NB4 (cell line): ENCODE measurements at regions not wholly inside any gene's neighbourhood (a gene's known extent, or its start where the extent isn't known, plus 50 kb on each side); places are given as distances from the start of the nearest gene placed in this dataset.

ENCODE experiments used
- DNase-seq: peaks from one replicate; pipeline ENCODE4 v3.0.0; 2010; ENCODE audit warnings: low read depth
- H3K4me3 ChIP-seq: one replicate; pipeline ENCODE4 v1.5.1; 2011; ENCODE audit warnings: mild to moderate bottlenecking, low read depth, low read length, moderate library complexity
- MYC ChIP-seq: IDR thresholded peaks from 2 replicates; pipeline ENCODE4 v1.6.1; 2011; ENCODE audit warnings: low read depth, low read length
- POLR2A ChIP-seq: IDR thresholded peaks from 2 replicates; pipeline ENCODE4 v1.6.1; 2011; ENCODE audit warnings: mild to moderate bottlenecking; ENCODE audit not compliant: insufficient read length; ENCODE audit errors: extremely low read depth
- TF ChIP-seq, protein P1 (sequence below): IDR thresholded peaks from 2 replicates; pipeline ENCODE4 v1.6.1; 2011; ENCODE audit warnings: low read depth, low read length
- TF ChIP-seq, protein P2 (sequence below): IDR thresholded peaks from one replicate; pipeline ENCODE4 v1.5.1; 2012; ENCODE audit warnings: low read depth, low read length

DNA sequence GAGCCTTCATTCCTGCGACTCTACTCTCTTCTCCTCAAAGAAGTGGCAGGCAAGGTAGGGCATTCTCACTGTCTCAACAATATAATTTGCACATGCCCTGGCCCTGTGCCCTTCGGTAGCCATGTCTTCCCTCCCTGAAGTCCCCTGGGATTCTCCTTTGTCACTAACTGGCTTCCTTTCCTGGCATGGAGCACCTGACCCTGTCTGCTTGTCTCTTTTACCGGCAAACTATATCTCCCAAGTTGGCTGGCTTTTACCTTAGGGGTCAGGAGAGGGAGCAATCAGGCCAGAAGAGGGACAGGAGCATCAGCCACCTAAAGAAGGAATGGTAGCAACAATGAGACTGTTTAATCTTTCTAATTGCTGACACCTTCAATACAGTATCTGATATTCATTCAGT lies 51.9 kb upstream of the RMDN2 start:
- DNase-seq, result peak; percentile 25
- H3K4me3 ChIP-seq, result no peak overlapping the region
- TF ChIP-seq MYC, result no peak
- no peak for TF ChIP-seq POLR2A
- TF ChIP-seq, protein P1, sequence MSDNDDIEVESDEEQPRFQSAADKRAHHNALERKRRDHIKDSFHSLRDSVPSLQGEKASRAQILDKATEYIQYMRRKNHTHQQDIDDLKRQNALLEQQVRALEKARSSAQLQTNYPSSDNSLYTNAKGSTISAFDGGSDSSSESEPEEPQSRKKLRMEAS, result no peak
- TF ChIP-seq, protein P2, sequence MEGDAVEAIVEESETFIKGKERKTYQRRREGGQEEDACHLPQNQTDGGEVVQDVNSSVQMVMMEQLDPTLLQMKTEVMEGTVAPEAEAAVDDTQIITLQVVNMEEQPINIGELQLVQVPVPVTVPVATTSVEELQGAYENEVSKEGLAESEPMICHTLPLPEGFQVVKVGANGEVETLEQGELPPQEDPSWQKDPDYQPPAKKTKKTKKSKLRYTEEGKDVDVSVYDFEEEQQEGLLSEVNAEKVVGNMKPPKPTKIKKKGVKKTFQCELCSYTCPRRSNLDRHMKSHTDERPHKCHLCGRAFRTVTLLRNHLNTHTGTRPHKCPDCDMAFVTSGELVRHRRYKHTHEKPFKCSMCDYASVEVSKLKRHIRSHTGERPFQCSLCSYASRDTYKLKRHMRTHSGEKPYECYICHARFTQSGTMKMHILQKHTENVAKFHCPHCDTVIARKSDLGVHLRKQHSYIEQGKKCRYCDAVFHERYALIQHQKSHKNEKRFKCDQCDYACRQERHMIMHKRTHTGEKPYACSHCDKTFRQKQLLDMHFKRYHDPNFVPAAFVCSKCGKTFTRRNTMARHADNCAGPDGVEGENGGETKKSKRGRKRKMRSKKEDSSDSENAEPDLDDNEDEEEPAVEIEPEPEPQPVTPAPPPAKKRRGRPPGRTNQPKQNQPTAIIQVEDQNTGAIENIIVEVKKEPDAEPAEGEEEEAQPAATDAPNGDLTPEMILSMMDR, result no peak

DNA sequence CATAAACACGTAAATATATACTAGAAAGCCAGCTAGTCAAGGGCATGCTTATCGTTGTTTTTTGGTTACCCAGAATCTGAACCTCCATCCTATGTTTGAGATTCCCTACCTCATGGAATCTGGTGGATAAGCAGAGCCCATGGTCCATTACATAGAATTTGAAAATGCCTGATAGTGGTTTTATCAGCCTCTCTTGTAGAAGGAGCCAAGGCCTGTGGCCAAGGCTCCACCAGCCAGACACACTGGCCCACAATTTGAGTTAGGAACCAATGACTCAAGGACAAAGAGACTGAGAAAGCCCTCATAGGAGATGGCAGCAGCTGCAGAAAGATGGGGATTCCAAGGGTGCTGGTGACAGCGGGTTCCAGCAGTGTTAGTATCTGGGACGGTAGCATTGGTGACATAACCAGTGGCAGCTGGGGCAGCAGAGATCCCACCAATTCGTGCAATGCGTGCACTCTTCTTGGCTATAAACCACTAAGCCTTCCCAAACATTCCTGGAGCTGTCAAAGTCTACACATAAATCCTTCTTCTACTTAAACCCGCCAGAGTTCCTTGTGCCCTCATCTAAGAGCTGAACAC lies 51.2 kb upstream of the RMDN2 start:
- no peak overlapping the region for H3K4me3 ChIP-seq
- TF ChIP-seq, protein P1, result no peak
- TF ChIP-seq MYC (no peak), POLR2A (no peak)
- TF ChIP-seq, protein P2, result no peak
- DNase-seq, result no peak

DNA sequence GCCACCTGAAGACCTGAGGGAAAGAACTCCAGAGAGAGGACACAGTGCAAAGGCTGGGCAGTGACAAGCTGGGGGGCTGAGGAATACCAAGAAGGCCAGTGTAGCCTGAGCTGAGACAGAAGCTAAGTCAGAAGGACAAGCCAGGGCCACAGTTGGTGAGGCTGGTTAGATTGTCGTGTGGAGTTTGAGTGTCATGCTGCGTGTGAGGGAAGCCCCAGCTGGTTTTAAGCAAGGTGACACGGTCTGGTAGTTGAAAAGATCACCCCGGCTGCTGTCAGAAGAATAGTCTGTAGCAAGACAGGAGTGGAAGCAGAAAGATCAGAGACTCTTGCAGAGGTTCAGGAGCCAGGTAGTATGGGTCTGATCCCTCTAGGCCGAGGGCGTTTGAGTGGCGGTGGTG lies 50.6 kb upstream of the RMDN2 start:
- no peak overlapping the region for H3K4me3 ChIP-seq
- no peak for DNase-seq
- TF ChIP-seq, protein P2, result no peak
- no peak for TF ChIP-seq MYC
- TF ChIP-seq, protein P1, result no peak
